ENCODE measurements at regions not wholly inside any gene's neighbourhood (a gene's known extent, or its start where the extent isn't known, plus 50 kb on each side); places are given as distances from the start of the nearest gene placed in this dataset.
A peak's percentile ranks its signal among the peaks of the same experiment; 100 is the strongest.

DNA sequence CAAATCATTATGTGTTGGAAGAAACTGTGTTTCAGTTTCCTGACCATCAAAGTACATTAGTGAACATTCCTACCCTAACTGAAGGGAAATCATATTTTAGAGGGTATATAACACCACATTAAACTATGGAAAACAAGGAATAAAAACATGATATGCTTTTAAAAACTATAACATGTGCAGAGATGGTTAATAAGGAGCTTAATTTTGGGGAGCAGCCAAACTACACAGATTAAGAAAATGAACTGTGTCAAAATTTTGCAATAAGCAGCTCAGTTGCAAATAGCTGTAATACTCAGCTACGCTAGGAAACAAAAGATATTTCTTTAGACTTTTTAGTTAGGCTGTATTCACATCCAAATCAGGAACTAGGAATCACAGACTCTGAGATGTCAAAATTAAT lies 1115.7 kb upstream of the CELF2 start:
- Histone ChIP-seq H3K27me3 (ENCODE audit: insufficient read depth, insufficient read length) (no peaks in the 10 kb centered on the region), H3K36me3 (ENCODE audit: insufficient read depth, insufficient read length, low read length) (no peaks in the 10 kb centered on the region), H3K9ac (ENCODE audit: insufficient read length, low read depth) (no peak overlapping the region), H3K9me3 (ENCODE audit: insufficient read depth, low read length) (peaks cover 5% of the 10 kb centered on the region; the same call in 1 of the 2 replicates), H3K4me3 (ENCODE audit: insufficient read length, low read depth) (no peak overlapping the region), H3K4me1 (ENCODE audit: insufficient read depth, insufficient read length) (no peaks in the 10 kb centered on the region)
- DNase-seq (ENCODE audit: low read depth, low spot score): no peak
- TF ChIP-seq SUZ12 (IDR thresholded peaks at IDR 0.05; ENCODE audit: extremely low read depth, insufficient read depth, insufficient read length): no peak
- TF ChIP-seq YY1 (IDR thresholded peaks at IDR 0.05; ENCODE audit: insufficient read depth, insufficient read length): no peak
- no peak for TF ChIP-seq ZNF274 (IDR thresholded peaks at IDR 0.05; ENCODE audit: low read depth, low read length)

DNA sequence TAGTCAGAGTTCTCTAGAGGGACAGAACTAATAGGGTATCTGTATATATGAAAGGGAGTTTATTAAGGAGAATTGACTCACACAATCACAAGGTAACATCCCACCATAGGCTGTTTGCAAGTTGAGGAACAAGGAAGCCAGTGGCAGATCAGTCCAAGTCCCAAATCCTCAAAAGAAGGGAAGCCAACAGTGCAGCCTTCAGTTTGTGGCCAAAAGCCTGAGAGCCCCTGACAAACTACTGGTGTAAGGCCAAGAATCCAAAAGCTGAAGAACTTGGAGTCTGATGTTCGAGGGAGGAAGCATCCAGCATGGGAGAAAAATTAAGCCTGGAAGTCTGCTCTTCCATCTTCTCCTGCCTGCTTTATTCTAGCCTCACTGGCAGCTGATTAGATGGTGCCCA lies 1107.2 kb upstream of the CELF2 start:
- Histone ChIP-seq H3K4me3 (ENCODE audit: insufficient read length, low read depth) (no peak overlapping the region), H3K9me3 (ENCODE audit: insufficient read depth, low read length) (peaks cover 5% of the 10 kb centered on the region; the same call in 1 of the 2 replicates), H3K4me1 (ENCODE audit: insufficient read depth, insufficient read length) (no peaks in the 10 kb centered on the region), H3K36me3 (ENCODE audit: insufficient read depth, insufficient read length, low read length) (no peaks in the 10 kb centered on the region), H3K9ac (ENCODE audit: insufficient read length, low read depth) (no peak overlapping the region), H3K27me3 (ENCODE audit: insufficient read depth, insufficient read length) (no peaks in the 10 kb centered on the region)
- DNase-seq (ENCODE audit: low read depth, low spot score): no peak
- TF ChIP-seq YY1 (IDR thresholded peaks at IDR 0.05; ENCODE audit: insufficient read depth, insufficient read length) (no peak), ZNF274 (IDR thresholded peaks at IDR 0.05; ENCODE audit: low read depth, low read length) (no peak), SUZ12 (IDR thresholded peaks at IDR 0.05; ENCODE audit: extremely low read depth, insufficient read depth, insufficient read length) (no peak)

DNA sequence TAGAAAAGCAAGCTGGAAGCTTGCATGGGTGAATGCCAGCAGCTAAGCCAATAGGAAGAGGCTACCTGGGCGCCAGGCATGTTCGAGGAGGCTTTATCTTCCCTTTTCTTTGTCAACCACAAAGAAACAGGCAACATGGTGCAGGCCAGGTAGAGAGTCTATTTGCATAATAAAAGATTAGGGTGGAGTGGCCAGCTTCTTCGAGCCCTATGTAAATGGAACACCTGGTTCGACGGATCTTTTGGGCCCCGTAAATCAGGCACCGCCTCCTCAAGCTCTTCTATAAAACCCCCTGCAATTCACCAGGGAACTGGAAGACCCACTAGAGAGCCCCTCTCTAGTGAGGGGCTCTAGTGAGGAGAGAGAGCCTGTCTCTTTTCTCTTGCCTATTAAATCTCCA lies 1106.2 kb upstream of the CELF2 start:
- Histone ChIP-seq H3K36me3 (ENCODE audit: insufficient read depth, insufficient read length, low read length) (no peaks in the 10 kb centered on the region), H3K9me3 (ENCODE audit: insufficient read depth, low read length) (no peaks in the 10 kb centered on the region), H3K9ac (ENCODE audit: insufficient read length, low read depth) (no peak overlapping the region), H3K27me3 (ENCODE audit: insufficient read depth, insufficient read length) (no peaks in the 10 kb centered on the region), H3K4me3 (ENCODE audit: insufficient read length, low read depth) (no peak overlapping the region), H3K4me1 (ENCODE audit: insufficient read depth, insufficient read length) (no peaks in the 10 kb centered on the region)
- TF ChIP-seq ZNF274 (IDR thresholded peaks at IDR 0.05; ENCODE audit: low read depth, low read length): no peak
- no peak for TF ChIP-seq SUZ12 (IDR thresholded peaks at IDR 0.05; ENCODE audit: extremely low read depth, insufficient read depth, insufficient read length)
- TF ChIP-seq YY1 (IDR thresholded peaks at IDR 0.05; ENCODE audit: insufficient read depth, insufficient read length): no peak
- peak; percentile 3 for DNase-seq (ENCODE audit: low read depth, low spot score)

DNA sequence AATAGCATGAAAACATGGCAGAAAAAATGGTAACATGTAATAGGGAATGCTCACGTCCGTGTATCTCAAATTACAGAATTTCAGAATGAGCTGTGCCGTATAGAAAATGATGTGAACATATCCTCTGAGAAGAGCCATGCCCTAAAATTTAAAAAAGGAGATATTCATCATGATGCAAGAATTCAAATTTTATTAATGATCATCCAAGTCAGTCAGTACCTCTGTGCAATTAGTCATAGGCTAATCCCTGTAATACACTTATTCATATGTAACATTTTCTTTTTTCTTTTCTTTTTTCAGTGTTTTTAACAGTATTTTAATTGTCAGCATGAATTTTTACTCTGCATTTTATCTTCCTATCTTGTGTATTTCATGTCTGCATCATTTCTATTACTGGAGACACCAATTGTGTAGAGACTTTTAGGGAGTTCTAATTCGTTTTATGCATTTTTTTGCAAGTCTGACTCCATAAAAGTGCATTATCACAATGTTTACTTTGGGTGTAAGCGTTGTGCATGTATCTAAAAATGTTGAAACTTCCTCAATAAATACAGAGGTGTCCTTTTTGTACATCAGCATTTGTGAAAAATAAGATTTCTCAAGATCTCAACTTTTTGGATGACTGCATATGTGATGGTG lies 1103.7 kb upstream of the CELF2 start:
- no peaks in the 10 kb centered on the region for H3K9me3 ChIP-seq (ENCODE audit: insufficient read depth, low read length)
- H3K9ac ChIP-seq (ENCODE audit: insufficient read length, low read depth): no peak overlapping the region
- TF ChIP-seq ZNF274 (IDR thresholded peaks at IDR 0.05; ENCODE audit: low read depth, low read length): no peak
- no peak for TF ChIP-seq YY1 (IDR thresholded peaks at IDR 0.05; ENCODE audit: insufficient read depth, insufficient read length)
- TF ChIP-seq SUZ12 (IDR thresholded peaks at IDR 0.05; ENCODE audit: extremely low read depth, insufficient read depth, insufficient read length): no peak
- no peaks in the 10 kb centered on the region for H3K27me3 ChIP-seq (ENCODE audit: insufficient read depth, insufficient read length)
- H3K4me3 ChIP-seq (ENCODE audit: insufficient read length, low read depth): no peak overlapping the region
- DNase-seq (ENCODE audit: low read depth, low spot score): no peak
- no peaks in the 10 kb centered on the region for H3K4me1 ChIP-seq (ENCODE audit: insufficient read depth, insufficient read length)
- no peaks in the 10 kb centered on the region for H3K36me3 ChIP-seq (ENCODE audit: insufficient read depth, insufficient read length, low read length)

DNA sequence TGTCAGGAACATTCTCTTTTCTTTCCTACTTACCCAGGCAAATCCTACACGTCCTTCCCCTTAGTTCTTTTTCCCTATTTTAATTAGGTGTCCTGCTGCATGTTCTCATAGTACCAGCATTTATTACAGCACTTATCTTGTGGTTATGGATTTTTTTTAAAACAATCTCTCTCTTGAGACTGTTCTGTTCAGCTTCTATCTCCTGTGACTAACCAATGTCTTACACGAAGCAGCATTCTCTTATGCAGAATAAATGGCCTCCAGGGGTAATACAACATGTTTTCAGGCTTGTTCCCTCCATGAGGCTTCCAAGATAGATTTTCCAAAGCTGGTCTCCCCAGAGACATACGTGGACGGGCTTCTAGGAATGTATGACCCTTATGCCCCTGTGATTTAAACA lies 1096.1 kb upstream of the CELF2 start:
- no peak for DNase-seq (ENCODE audit: low read depth, low spot score)
- Histone ChIP-seq H3K9me3 (ENCODE audit: insufficient read depth, low read length) (no peaks in the 10 kb centered on the region), H3K36me3 (ENCODE audit: insufficient read depth, insufficient read length, low read length) (no peaks in the 10 kb centered on the region), H3K27me3 (ENCODE audit: insufficient read depth, insufficient read length) (no peaks in the 10 kb centered on the region), H3K4me3 (ENCODE audit: insufficient read length, low read depth) (no peak overlapping the region), H3K9ac (ENCODE audit: insufficient read length, low read depth) (no peak overlapping the region), H3K4me1 (ENCODE audit: insufficient read depth, insufficient read length) (no peaks in the 10 kb centered on the region)
- no peak for TF ChIP-seq SUZ12 (IDR thresholded peaks at IDR 0.05; ENCODE audit: extremely low read depth, insufficient read depth, insufficient read length)
- no peak for TF ChIP-seq YY1 (IDR thresholded peaks at IDR 0.05; ENCODE audit: insufficient read depth, insufficient read length)
- TF ChIP-seq ZNF274 (IDR thresholded peaks at IDR 0.05; ENCODE audit: low read depth, low read length): no peak

DNA sequence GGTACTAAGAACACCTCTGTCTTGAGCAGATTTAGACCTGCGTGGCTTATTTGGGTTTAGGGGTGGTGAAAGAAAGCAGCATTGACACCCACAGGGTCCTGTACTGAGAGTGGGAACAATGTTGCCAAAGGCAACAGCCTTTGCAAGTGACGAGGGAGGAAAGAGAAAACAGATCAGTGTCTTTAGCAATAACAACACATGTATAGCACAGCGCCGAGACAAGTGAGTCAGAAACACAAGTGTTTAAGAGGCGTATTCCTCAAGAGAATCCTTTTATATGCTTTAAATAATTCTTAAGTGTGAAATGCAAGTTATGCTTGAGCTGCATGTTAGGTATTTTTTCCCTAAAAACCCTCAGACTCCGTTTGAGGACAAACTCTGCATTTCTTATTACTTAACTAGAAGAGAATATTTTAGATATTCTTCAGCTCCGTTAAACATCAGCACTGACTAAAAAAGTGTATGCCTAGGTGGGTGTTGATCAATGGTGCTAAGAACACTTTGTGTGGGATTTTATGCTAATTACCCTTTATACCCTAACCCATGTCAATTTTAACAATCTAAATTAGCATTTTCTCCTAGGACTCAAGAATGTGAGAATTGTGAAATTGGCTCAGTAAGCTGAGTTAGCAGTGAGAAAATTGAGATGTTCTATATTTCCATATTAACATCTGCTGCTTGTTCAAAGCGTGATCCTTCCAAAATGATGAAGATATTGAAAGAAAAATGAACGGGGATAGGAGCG lies 1095.4 kb upstream of the CELF2 start:
- Histone ChIP-seq H3K4me3 (ENCODE audit: insufficient read length, low read depth) (no peak overlapping the region), H3K4me1 (ENCODE audit: insufficient read depth, insufficient read length) (no peaks in the 10 kb centered on the region), H3K9ac (ENCODE audit: insufficient read length, low read depth) (no peak overlapping the region), H3K9me3 (ENCODE audit: insufficient read depth, low read length) (no peaks in the 10 kb centered on the region), H3K36me3 (ENCODE audit: insufficient read depth, insufficient read length, low read length) (no peaks in the 10 kb centered on the region), H3K27me3 (ENCODE audit: insufficient read depth, insufficient read length) (no peaks in the 10 kb centered on the region)
- TF ChIP-seq ZNF274 (IDR thresholded peaks at IDR 0.05; ENCODE audit: low read depth, low read length) (no peak), YY1 (IDR thresholded peaks at IDR 0.05; ENCODE audit: insufficient read depth, insufficient read length) (no peak), SUZ12 (IDR thresholded peaks at IDR 0.05; ENCODE audit: extremely low read depth, insufficient read depth, insufficient read length) (no peak)
- no peak for DNase-seq (ENCODE audit: low read depth, low spot score)

DNA sequence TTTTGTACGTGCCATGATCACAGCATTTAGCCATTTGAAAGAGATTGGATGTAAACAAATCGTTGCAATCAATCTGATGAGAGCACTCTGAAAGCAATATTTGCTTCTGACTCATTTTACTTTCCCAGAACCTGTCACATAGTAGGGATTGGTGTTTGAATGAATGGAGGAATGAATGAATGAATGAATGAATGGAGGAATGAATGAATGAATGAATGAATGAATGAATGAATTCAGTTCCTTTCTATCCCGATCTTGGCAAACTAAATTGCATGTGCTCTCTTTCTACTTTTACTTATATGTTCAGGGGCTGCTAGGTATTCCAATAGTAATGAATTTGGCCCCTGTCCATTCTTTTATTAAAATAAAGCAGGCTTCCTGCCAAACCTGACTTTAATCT lies 1091.7 kb upstream of the CELF2 start:
- Histone ChIP-seq H3K9me3 (ENCODE audit: insufficient read depth, low read length) (no peaks in the 10 kb centered on the region), H3K4me1 (ENCODE audit: insufficient read depth, insufficient read length) (no peaks in the 10 kb centered on the region), H3K9ac (ENCODE audit: insufficient read length, low read depth) (no peak overlapping the region), H3K27me3 (ENCODE audit: insufficient read depth, insufficient read length) (no peaks in the 10 kb centered on the region), H3K36me3 (ENCODE audit: insufficient read depth, insufficient read length, low read length) (no peaks in the 10 kb centered on the region), H3K4me3 (ENCODE audit: insufficient read length, low read depth) (no peak overlapping the region)
- no peak for TF ChIP-seq YY1 (IDR thresholded peaks at IDR 0.05; ENCODE audit: insufficient read depth, insufficient read length)
- TF ChIP-seq SUZ12 (IDR thresholded peaks at IDR 0.05; ENCODE audit: extremely low read depth, insufficient read depth, insufficient read length): no peak
- TF ChIP-seq ZNF274 (IDR thresholded peaks at IDR 0.05; ENCODE audit: low read depth, low read length): no peak
- no peak for DNase-seq (ENCODE audit: low read depth, low spot score)
